HG02588 (cell line): ENCODE measurements at regions not wholly inside any gene's neighbourhood (a gene's known extent, or its start where the extent isn't known, plus 50 kb on each side); places are given as distances from the start of the nearest gene placed in this dataset.
A peak's percentile ranks its signal among the peaks of the same experiment; 100 is the strongest.

Experiments used
- ATAC-seq: cut with Tn5 transposase; IDR thresholded peaks from one replicate; pipeline ENCODE4 v1.9.1; 2021; ENCODE audit warnings: mild to moderate bottlenecking, moderate library complexity; ENCODE audit not compliant: unreplicated experiment

DNA sequence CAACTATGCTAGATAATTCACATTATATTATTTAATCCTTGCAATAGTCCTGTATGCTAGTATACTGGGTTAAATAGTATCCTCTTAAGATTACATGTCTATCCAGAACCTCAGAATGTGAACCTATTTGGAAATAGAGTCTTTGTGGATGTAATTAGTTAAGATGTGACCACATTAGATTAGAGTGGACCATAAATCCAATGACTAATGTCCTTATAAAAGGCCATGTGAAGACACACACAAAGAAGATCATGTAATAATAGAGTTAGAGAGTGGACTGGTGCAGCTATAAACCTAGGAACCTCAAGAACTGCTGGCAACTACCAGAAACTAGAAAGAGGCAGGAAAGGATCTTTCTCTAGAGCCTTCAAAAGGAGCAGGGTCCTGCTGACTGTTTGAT, 263.6 kb upstream of the PTGER4 start:
- no peak for ATAC-seq

- no peak for ATAC-seq
These were observed 264.8 kb upstream of the PTGER4 start for GRCh38 chr5:40414922-40415321.

DNA sequence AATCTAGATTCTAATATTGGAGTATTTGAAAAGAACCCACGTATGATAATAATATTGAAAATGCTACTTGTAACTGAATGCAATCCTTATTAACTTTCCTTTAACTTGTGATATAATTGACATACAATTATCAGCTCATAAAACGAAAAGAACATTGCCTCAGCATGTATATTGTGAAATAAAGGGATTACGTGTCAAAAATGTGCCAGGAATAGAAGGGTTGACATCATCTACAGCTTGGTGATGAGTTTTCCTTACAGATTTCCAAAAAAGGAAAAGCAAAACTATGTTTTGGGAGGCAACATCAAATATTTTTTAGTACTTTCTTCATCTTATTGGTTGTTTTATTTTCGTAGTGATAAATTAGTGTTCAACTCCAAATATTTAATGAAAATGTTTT, 266.0 kb upstream of the PTGER4 start:
- no peak for ATAC-seq

- no peak for ATAC-seq
These were observed 266.9 kb upstream of the PTGER4 start for GRCh38 chr5:40412771-40413170.

DNA sequence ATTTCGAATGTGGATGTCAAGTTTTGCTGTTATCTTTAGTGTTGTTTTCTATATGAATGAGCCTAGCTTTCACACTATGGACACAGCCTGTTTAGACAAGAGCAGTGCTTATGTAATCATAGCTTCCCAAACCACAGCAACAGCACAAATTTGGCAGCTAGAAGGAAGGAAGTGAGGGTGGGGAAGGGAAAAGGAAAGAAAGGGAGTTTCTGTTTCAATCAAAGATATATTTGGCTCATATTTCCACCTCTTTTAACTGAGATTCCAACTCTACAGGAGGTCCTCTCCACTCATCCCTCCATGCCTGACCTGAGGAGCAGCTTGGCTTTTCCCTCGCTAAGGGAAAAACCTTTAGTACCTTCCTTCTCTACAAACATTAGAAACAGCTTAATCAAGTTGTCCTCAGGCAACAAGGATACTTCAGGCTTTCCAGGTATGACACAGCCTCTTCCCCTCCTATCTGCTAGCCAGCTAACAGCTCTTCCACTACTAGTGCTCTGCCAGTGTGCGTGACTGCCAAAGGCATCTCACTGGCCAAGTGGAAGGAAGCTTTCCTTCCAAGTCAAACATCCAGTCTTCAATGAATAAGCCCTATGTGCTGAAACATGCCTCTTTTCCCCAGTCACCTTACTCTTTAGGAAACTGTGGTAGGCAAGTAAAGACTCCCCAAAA, 268.6 kb upstream of the PTGER4 start:
- ATAC-seq = no peak

GRCh38 chr5:40410231-40410861, 269.4 kb upstream of the PTGER4 start:
- ATAC-seq = no peak

- ATAC-seq = peak; percentile 33
These were observed 270.1 kb upstream of the PTGER4 start for GRCh38 chr5:40409601-40410000.

GRCh38 chr5:40406741-40407211, 272.9 kb upstream of the PTGER4 start:
- ATAC-seq = peak; percentile 41

GRCh38 chr5:40405996-40406740, 273.5 kb upstream of the PTGER4 start:
- ATAC-seq = no peak

DNA sequence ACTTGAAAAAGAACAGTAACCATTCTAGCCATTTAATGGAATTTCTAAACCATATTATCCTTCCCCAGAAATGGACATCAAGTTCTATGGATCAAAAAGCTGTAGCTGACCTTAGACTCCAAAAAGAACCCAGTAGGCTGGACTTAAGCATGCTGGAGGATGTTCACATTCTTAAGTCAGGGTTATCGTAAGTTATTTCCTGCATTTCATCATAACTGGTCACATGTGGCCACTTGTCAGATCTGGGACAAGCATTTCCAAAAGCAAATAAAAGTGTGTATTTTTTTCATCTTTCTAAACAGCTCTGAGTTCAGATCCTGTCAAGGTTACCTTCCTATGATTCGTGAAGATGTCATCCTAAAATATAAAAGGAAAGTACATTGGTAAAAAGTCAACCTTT, 274.5 kb upstream of the PTGER4 start:
- no peak for ATAC-seq

DNA sequence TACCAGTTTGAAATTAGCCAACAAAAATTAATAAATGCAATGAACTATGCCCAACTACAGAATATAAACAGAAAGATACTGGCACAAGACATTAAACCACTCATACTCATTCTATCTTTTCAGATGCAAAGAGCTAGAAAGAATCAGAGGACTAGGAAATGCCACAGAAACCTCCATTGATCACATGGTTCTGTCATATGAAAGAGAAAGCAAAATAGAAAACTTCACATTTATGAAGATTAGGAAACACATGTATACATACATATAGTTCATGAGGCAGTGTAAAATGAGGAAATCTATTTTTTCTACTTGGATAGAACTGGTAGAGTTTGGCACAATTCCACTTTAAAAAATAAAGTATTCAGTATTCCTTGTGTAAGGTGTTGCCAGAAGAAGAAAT, 275.1 kb upstream of the PTGER4 start:
- ATAC-seq = peak; percentile 61

- no peak for ATAC-seq
These were observed 277.7 kb upstream of the PTGER4 start for GRCh38 chr5:40402007-40402364.

DNA sequence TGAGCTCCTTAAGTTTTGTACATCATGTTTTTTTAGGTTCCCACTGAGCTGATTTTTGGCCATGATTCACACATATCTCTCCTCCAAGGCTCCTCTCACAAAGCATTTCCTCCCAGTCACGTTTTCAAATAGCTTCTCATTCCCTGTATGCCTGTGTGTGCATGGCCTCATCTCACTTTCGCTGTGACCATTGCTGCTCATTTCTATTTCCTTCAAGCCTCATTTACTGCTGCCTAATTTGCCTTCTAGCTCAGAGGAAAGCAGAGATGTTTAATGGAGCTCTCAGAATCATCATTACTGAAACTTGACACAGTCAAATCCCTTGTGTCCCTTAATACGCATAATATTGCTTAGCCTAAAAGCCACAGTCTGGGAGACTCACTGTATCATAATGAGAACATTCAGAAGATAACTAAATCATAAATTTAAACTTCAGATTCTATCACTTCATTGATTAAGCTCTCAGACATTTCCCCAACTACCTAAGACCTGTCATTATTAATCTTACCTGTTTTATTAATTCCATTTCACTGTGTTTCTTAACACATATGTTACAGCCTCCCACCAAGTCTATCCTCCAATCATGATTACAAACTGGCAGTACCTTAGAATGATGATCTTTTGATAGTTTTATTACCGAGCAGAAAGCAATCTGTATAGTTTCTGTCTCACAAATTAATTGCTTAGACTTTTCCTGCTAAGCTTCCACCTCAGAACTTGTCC, 278.3 kb upstream of the PTGER4 start:
- ATAC-seq = peak; percentile 75

DNA sequence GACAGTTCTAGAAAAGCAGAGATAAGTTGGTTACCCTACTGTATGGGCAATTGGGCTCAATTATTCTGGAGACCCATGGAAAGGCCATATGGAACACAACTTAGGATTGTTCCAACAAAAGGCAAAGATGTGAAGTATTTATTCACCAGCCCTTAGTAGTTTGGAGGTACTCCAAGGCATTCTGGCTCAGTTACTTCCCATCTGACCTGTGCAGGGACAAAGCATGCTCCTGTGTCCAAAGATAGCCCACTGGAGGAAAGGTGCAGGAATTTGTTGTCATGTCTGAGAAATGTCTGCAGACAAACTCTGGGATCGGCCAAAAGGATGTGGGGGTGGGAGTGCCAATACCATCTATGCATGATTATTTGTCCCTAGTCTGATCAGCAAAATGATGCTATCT, 279.5 kb upstream of the PTGER4 start:
- ATAC-seq = no peak

DNA sequence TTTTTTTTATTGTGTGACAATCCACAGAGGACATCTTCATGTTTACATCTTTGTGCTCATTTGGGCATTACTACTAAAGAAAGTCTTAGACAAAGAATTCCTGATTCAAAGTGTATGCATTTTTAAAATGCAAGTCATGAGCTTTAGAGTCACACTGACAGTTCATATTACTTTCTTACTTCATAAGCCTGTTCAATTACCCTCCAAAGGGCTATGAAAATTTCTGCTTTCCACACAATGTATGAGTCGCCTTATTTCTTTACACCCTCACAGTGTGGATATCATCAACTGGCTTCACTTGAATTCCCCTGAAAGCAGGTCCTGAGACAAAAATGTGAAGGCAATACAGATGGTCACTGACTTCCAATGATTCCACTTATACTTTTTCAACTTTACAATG, 280.4 kb upstream of the PTGER4 start:
- no peak for ATAC-seq

DNA sequence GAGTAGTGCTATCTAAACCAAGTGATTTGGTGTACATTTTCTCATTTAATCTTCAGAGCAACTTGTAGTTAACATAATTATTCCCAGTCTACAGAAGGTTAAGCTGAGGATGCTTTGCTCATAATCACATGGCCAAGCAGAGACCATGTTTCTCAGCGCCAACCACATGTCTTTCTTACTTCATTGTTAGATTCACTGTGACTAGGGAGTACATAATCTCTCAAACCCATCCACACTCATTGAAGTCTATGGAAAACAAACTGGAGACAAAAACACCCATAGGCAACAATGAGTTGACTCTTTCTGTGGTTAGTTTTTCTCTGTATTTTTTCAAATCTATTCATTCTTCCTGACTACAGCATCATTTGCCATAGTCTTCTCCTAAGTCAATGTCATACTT, 281.7 kb upstream of the PTGER4 start:
- no peak for ATAC-seq

- ATAC-seq = no peak
These were observed 282.6 kb upstream of the PTGER4 start for GRCh38 chr5:40397091-40397490.

DNA sequence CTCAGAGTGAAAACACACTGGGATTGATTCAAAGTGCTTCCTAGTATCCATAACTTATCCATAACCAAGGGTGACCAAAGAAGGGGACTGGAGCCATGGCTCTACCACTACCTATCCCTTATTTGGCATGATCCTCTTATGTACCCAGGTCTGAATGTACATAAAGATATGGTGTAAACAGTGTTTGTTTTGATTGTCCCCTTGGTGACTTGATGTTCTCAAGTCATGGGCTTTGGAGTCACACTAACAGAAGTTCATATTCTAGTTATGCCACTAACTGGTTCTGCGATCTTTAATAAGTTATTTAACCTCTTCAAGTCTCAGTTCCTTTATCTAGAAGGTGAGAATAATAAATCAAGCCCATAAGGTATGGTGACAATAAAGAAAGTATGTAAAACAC, 283.4 kb upstream of the PTGER4 start:
- ATAC-seq = no peak

DNA sequence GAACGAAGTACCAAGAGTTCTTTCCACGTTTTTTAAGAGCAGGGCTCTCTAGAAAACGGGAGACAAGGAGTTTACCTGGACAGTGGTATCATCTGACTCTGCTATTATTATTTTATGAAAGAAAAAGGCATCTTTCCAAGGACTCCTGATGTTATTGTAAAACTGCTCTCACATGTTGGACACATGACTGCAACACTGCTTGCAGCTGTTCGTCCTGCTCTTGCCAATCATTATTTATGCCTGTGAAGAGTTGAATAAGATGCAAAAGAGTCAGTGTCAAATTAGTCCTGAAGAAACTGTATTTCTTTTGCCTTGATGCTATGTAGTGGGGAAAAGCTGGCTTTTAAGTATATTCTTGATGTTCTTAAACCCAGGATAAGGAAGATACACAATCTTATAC, 284.5 kb upstream of the PTGER4 start:
- ATAC-seq = no peak

- ATAC-seq = no peak
These were observed 285.0 kb upstream of the PTGER4 start for GRCh38 chr5:40394698-40395097.

- no peak for ATAC-seq
These were observed 288.1 kb upstream of the PTGER4 start for GRCh38 chr5:40391642-40392041.
